Neural progenitor cell (in vitro differentiated cells): ENCODE measurements at regions not wholly inside any gene's neighbourhood (a gene's known extent, or its start where the extent isn't known, plus 50 kb on each side); places are given as distances from the start of the nearest gene placed in this dataset.
A peak's percentile ranks its signal among the peaks of the same experiment; 100 is the strongest.

ENCODE experiments used
- DNase-seq: peaks from one replicate; pipeline ENCODE4 v3.0.0-alpha.2; 2016; ENCODE audit warnings: low spot score
- H2AFZ ChIP-seq: fragments of 200-600 bp; sonication (generic); replicated peaks from 2 replicates; pipeline ENCODE4 v1.6.1; 2016; ENCODE audit warnings: antibody characterized with exemption
- H3F3A ChIP-seq: fragments of 200-600 bp; sonication (generic); 2 replicates; pipeline ENCODE4 v1.6.1; 2016; ENCODE audit warnings: antibody characterized with exemption, low read depth
- H3K27ac ChIP-seq: fragments of 200-600 bp; sonication (generic); 2 replicates; pipeline ENCODE4 v1.5.1; 2016; ENCODE audit warnings: mild to moderate bottlenecking
- H3K27me3 ChIP-seq: fragments of 200-600 bp; sonication (generic); 2 replicates; pipeline ENCODE4 v1.6.1; 2016; ENCODE audit warnings: mild to moderate bottlenecking, moderate library complexity
- H3K36me3 ChIP-seq: fragments of 200-600 bp; sonication (generic); 2 replicates; pipeline ENCODE4 v1.5.1; 2016
- H3K4me1 ChIP-seq: fragments of 200-600 bp; sonication (generic); 2 replicates; pipeline ENCODE4 v1.6.1; 2016; ENCODE audit warnings: mixed run types
- H3K4me2 ChIP-seq: fragments of 200-600 bp; sonication (generic); 2 replicates; pipeline ENCODE4 v1.6.1; 2016
- H3K4me3 ChIP-seq: fragments of 200-600 bp; sonication (generic); 2 replicates; pipeline ENCODE4 v1.5.1; 2016
- H3K79me2 ChIP-seq: fragments of 200-600 bp; sonication (generic); 2 replicates; pipeline ENCODE4 v1.6.1; 2016; ENCODE audit warnings: low read depth
- H3K9ac ChIP-seq: fragments of 200-600 bp; sonication (generic); 2 replicates; pipeline ENCODE4 v1.6.1; 2016
- H3K9me3 ChIP-seq: fragments of 200-600 bp; sonication (generic); 2 replicates; pipeline ENCODE4 v1.5.1; 2016; ENCODE audit warnings: low read depth
- H4K20me1 ChIP-seq: fragments of 200-600 bp; sonication (generic); 2 replicates; pipeline ENCODE4 v1.6.1; 2016; ENCODE audit warnings: low read depth
- H3K27ac Mint-ChIP-seq: 3 replicates; pipeline ENCODE4 v1.8.0; 2021; ENCODE audit warnings: mixed read lengths
- H3K27me3 Mint-ChIP-seq: 2 replicates; pipeline ENCODE4 v1.8.0; 2022; ENCODE audit warnings: low read depth, mild to moderate bottlenecking, inconsistent platforms, moderate library complexity, mixed read lengths; ENCODE audit not compliant: insufficient read depth
- H3K36me3 Mint-ChIP-seq: 3 replicates; pipeline ENCODE4 v1.8.0; 2021; ENCODE audit warnings: mixed read lengths
- H3K4me1 Mint-ChIP-seq: 3 replicates; pipeline ENCODE4 v1.8.0; 2021; ENCODE audit warnings: mixed read lengths
- H3K4me3 Mint-ChIP-seq: 3 replicates; pipeline ENCODE4 v1.8.0; 2021; ENCODE audit warnings: mild to moderate bottlenecking, moderate library complexity, mixed read lengths
- H3K9me3 Mint-ChIP-seq: 3 replicates; pipeline ENCODE4 v1.8.0; 2020; ENCODE audit warnings: mixed read lengths
- CTCF ChIP-seq: fragments of 200-600 bp; sonication (generic); IDR thresholded peaks from 2 replicates; pipeline ENCODE4 v1.5.1; 2017; ENCODE audit warnings: antibody characterized with exemption, mild to moderate bottlenecking
- EZH2 ChIP-seq: fragments of 200-600 bp; sonication (generic); IDR thresholded peaks from 2 replicates; pipeline ENCODE4 v1.6.1; 2017; ENCODE audit warnings: antibody characterized with exemption, mild to moderate bottlenecking, moderate library complexity
- EZH2phosphoT487 ChIP-seq: fragments of 200-600 bp; sonication (generic); IDR thresholded peaks from 2 replicates; pipeline ENCODE4 v1.6.1; 2017; ENCODE audit warnings: antibody characterized with exemption

GRCh38 chr2:236693531-236693930, 123.9 kb downstream of the ACKR3 start:
- Histone ChIP-seq H3K4me1 (peaks cover 29% of the 10 kb centered on the region), H3K9ac (no peak overlapping the region), H3F3A (no peaks in the 10 kb centered on the region), H2AFZ (peak overlapping the region; percentile 9), H3K79me2 (no peaks in the 10 kb centered on the region), H3K4me3 (no peak overlapping the region), H3K36me3 (no peaks in the 10 kb centered on the region), H3K9me3 (no peaks in the 10 kb centered on the region), H3K4me2 (peak overlapping the region; percentile 5), H3K27ac (no peak overlapping the region), H3K27me3 (no peaks in the 10 kb centered on the region), H4K20me1 (no peaks in the 10 kb centered on the region)
- no peaks in the 10 kb centered on the region for H3K9me3 Mint-ChIP-seq
- peak; percentile 45 for DNase-seq
- H3K4me1 Mint-ChIP-seq: peaks cover 46% of the 10 kb centered on the region
- TF ChIP-seq CTCF (no peak), EZH2phosphoT487 (no peak), EZH2 (no peak)
- peaks cover 5% of the 10 kb centered on the region for H3K27me3 Mint-ChIP-seq
- no peaks in the 10 kb centered on the region for H3K36me3 Mint-ChIP-seq
- H3K4me3 Mint-ChIP-seq: no peak overlapping the region
- H3K27ac Mint-ChIP-seq: no peak overlapping the region

GRCh38 chr2:236694146-236694888, 124.7 kb downstream of the ACKR3 start:
- Histone ChIP-seq H3K9ac (no peak overlapping the region), H2AFZ (no peak overlapping the region), H3K4me3 (no peak overlapping the region), H3K36me3 (no peaks in the 10 kb centered on the region), H3K27ac (no peak overlapping the region), H3K4me2 (peak overlapping the region; percentile 5), H3K27me3 (no peaks in the 10 kb centered on the region), H4K20me1 (no peaks in the 10 kb centered on the region), H3K79me2 (no peaks in the 10 kb centered on the region), H3K9me3 (no peaks in the 10 kb centered on the region), H3K4me1 (peaks cover 21% of the 10 kb centered on the region), H3F3A (no peaks in the 10 kb centered on the region)
- H3K9me3 Mint-ChIP-seq: no peaks in the 10 kb centered on the region
- no peak overlapping the region for H3K4me3 Mint-ChIP-seq
- peaks cover 41% of the 10 kb centered on the region for H3K4me1 Mint-ChIP-seq
- TF ChIP-seq CTCF: no peak
- no peak for TF ChIP-seq EZH2phosphoT487
- no peak for TF ChIP-seq EZH2
- peaks cover 7% of the 10 kb centered on the region for H3K27me3 Mint-ChIP-seq
- DNase-seq: no peak
- H3K27ac Mint-ChIP-seq: no peak overlapping the region
- H3K36me3 Mint-ChIP-seq: no peaks in the 10 kb centered on the region

- Mint-ChIP-seq H3K27me3 (peaks cover 2% of the 10 kb centered on the region), H3K4me3 (no peak overlapping the region)
- no peak for TF ChIP-seq CTCF
- TF ChIP-seq EZH2: no peak
- no peak for TF ChIP-seq EZH2phosphoT487
Measured at GRCh38 chr2:236696834-236697233, 127.2 kb downstream of the ACKR3 start.

More at GRCh38 chr2:236696834-236697233, 127.2 kb downstream of the ACKR3 start:
- Mint-ChIP-seq H3K36me3 (no peaks in the 10 kb centered on the region), H3K9me3 (no peaks in the 10 kb centered on the region), H3K4me1 (peaks cover 23% of the 10 kb centered on the region), H3K27ac (no peak overlapping the region)
- no peaks in the 10 kb centered on the region for H3K27me3 ChIP-seq
- no peaks in the 10 kb centered on the region for H3K9me3 ChIP-seq
- no peaks in the 10 kb centered on the region for H3K36me3 ChIP-seq
- H3K4me2 ChIP-seq: no peak overlapping the region
- H3K27ac ChIP-seq: no peak overlapping the region
- no peak for DNase-seq
- no peak overlapping the region for H3K4me3 ChIP-seq
- H3K79me2 ChIP-seq: no peaks in the 10 kb centered on the region
- H3F3A ChIP-seq: no peaks in the 10 kb centered on the region
- peaks cover 21% of the 10 kb centered on the region for H3K4me1 ChIP-seq
- no peak overlapping the region for H2AFZ ChIP-seq
- H4K20me1 ChIP-seq: no peaks in the 10 kb centered on the region
- H3K9ac ChIP-seq: no peak overlapping the region
